NCI-H226 (cell line): ENCODE measurements at regions not wholly inside any gene's neighbourhood (a gene's known extent, or its start where the extent isn't known, plus 50 kb on each side); places are given as distances from the start of the nearest gene placed in this dataset.
"Not testable (repeated sequence)": the region's sequence is repeated elsewhere in the genome, so short reads cannot be mapped to it uniquely, and the experiment has no call there.

Source experiments
- DNase-seq: peaks from one replicate; pipeline ENCODE4 v3.0.0-alpha.2; 2015

DNA sequence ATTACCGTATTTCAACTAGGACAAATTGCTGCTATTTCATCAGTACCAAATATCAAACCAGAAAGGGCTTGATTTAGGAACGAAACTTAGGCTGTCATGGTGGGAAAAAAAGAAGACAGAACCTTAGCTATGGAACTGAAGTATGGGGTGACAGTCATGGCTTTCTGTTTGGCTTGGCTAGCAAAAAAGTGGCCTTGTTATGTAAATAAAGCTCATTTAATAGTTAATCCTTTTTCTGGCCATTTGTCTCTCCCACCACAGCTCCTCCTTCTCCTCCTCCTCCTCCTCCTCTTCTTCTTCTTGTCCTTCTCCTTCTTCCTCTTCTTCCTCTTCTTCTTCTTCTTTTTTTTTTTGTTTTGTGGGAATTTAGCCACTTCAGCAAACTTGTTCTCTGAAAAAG, 434.7 kb upstream of the NDST4 start:
- DNase-seq = no peak

DNA sequence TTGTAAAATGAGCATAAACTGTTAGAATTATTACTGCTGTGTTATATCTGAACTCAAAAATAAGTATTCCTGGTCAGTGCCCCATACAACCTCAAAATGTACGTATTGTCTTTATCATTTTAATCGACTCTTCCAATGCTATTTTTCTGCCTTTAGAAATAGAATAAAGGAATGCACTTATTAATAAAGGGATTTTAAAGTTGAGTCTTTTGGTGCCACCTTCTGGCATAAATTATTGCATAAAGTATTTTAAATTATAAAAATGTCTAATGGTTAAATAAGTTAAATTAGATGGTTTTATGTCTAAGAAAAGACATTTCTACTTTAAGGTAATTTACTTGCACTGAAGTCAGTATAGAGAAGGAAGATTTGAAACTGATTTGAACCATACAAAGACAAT, 424.0 kb upstream of the NDST4 start:
- no peak for DNase-seq

DNA sequence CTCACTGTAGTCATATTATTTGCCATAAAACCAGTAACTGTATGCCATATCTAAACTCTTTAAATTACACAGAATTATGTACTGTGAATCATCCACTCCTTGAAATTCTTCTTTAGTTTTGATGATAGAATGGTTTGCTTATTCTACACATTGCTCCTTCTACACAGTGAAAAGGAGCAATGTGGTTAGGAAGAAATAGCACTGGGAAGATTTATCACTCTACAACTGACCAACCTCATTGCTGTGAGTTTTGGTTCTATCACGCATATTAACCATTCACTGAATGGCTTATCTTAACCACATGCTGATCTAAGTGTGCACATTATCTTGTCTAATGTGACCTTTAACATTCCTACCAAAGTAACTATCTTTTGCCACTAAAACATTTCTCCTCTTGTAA, 415.7 kb upstream of the NDST4 start:
- peak; percentile 66 for DNase-seq

DNA sequence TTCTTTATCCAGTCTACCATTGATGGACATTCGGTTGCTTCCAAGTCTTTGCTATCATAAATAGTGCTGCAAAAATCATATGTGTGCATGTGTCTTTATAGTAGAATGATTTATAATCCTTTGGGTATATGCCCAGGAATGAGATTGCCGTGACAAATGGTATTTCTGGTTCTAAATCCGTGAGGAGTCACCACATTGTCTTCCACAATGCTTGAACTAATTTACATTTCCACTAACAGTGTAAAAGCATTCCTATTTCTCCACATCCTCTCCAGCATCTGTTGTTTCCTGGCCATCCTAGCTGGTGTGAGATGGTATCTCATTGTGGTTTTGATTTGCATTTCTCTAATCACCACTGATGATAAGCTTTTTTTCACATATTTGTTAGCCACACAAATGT, 406.1 kb upstream of the NDST4 start:
- DNase-seq = peak; percentile 73

DNA sequence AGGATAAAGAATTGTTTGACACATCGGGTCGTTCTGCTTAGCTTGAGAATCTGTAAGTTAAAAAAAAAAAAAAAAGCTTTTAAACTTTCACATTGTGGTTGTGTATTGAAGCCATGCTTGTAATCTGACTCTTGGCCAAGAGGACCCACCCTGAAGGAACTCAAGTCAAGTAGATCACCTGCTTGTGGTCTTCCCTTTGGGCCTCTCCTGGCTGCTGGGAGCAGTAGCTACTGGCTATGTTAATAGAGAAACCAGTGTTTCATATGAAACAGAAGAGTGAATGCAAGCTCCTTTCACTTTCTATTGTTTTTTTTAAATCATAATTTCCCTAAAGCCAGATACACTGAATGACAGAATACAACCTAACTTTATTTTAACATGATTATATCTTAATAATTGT, 402.4 kb upstream of the NDST4 start:
- DNase-seq = no peak

DNA sequence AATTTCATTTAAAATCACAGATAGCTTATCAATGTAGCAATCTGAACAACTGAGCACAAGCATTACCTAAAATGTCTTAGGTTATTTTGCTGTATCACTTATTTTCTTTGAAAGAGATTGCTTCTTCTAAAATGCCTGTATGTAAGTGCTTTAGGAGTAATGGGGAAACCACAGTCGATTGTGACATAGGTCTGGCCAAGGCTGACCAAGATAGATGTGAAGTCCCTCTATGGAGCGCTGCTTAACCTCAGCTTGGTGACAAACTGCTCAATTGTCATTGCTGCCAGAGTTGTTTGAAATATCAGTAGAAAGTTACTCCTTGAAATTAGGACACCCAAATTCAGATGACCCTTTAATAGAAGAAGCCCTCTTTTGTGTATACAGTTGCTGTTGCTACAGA, 401.9 kb upstream of the NDST4 start:
- no peak for DNase-seq

DNA sequence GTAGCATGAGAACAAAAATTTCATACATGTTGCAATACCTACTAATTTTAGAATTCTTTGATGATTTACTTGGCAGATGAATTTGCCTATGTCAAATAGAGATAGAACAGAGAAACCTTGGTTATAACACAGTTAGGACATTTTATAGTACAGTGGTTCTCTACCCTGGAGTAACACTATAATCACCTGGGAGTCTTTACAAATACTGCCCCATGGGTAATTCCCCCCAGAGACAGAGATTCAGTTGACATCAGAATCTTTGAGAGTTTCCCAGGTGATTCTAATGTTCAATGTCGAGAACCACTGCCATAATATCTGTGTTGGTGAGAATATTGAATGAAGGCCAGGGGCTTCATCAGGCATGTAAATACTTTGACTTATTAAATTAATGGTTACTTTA, 401.3 kb upstream of the NDST4 start:
- no peak for DNase-seq

DNA sequence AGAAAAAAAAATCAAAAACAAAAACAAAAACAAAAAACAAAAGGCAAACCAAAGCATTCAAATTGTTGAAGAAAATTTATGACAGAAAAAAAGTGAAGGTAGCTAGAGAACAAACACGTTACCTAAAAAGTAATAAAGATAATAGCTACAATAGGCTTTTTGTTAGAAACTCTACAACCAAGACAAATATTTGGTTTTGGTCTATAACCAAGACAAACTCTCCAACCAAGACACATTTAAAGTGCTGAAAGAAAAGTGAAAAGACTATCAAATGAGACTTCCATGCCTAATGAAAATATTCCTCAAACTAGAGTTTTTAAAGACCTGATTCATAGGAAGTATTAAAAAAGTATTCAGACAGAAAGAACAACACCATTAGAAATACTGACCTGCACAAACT, 391.9 kb upstream of the NDST4 start:
- DNase-seq = no peak

DNA sequence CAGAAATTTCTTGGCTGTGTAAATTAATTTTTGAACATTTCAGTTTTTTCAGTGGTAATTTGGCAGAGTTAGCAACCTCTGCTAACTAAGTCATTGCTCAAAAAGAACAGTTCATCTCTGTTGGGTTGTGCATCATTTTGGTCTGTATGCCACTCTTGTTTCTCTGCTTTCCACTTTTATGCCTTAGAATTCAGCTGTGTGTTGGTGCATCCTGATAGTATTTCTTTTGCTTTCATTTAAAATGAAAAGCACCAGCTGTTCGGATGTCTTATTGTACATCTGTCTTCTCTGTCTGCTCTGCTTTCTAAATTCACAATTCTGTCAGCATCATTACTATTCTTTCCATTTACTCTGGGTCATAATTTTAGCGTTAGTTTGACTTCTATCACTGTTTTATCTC, 388.2 kb upstream of the NDST4 start:
- DNase-seq = no peak

DNA sequence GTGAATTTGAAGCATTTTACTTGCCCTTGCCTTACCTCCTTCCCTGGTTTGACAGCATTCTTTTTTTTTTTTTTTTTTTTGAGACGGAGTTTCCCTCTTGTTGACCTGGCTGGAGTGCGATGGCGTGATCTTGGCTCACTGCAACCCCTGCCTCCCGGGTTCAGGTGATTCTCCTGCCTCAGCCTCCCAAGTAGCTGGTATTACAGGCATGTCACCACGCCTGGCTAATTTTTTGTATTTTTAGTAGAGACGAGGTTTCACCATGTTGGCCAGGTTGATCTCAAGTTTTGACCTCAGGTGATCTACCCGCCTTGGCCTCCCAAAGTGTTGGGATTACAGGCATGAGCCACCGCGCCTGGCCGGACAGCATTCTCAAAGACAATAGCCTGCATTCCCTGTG, 380.4 kb upstream of the NDST4 start:
- not testable (repeated sequence) for DNase-seq

DNA sequence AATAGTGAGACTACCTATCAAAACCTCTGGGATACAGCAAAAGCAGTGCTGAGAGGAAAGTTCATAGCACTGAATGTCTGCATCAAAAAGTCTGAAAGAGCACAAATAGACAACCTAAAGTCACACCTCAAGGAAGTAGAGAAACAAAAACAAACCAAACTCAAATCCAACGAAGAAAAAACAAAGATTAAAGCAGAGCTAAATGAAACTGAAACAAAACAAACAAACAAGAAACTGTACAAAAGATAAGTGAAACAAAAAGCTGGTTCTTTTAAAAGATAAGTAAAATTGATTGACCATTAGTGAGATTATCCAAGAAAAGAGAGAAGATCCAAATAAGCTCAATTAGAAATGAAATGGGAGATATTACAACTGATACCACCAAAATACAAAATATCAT, 378.3 kb upstream of the NDST4 start:
- no peak for DNase-seq

DNA sequence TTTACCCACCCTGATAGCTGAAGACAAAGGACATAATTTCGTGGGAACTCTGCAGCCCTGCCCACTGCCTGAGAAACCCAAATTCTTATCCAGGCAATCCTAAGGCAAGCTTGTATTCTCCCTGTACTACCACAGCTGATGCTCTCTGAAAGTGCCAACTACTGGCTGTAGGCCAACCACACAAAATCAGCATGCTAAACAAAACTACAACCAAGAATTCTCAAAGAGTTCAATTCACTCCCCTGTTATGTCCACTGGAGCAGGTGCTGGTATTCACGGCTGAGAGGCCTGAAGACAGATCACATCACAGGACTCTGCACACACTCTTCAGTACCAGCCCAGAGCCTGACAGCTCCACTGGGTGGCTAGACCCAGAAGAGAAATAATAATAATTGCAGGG, 375.9 kb upstream of the NDST4 start:
- no peak for DNase-seq

DNA sequence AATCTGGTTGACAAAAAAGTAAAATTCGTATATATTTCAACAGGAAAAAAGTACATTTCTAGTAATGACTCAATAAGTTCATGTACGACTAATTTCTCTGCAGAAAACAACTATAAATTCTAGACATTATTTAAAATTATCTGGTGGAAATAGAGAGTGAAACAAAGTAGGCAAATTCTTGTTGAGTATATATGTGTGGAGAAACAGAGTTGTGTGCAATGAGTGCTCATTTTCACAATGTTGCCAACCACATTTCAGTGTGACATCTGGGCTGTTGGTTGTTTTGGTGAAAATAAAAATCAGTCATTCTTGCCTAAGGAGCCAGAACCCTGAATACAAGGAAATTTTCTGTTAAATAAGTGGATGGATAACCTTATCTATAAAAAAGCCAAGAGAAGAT, 372.0 kb upstream of the NDST4 start:
- DNase-seq = no peak

DNA sequence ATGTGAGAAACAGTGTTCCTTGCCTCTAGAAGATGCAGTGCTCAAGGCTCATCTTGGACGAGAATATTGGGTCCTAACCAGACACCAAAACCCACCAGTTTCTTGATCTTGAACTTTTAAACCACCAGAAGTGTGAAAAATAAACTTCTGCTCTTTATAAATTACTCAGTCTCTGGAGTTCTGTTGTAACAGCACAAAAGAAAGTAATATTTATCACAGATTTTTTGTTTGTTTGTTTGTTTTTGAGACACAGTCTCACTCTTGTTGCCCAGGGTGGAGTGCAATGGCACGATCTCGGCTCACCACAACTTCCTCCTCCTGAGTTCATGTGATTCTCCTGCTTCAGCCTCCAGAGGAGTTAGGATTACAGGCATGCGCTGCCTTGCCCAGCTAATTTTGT, 371.1 kb upstream of the NDST4 start:
- no peak for DNase-seq

DNA sequence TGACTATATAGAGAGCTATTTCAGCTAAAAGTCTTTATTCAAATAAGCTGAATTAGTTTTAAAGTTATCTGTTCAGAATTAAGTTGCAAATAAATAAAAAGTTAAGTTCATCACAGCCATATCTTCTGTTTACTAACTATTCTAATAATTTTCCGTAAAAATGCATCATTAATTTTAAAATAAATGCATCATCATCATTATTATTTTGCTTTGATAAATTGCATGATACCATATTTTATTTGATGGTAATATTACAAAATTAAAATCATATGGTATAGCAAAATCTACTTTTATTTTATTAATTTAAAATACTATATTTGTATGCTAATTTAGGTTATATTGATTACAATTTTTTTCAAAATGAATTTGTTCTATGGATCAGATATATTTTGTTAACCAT, 357.3 kb upstream of the NDST4 start:
- DNase-seq = no peak

DNA sequence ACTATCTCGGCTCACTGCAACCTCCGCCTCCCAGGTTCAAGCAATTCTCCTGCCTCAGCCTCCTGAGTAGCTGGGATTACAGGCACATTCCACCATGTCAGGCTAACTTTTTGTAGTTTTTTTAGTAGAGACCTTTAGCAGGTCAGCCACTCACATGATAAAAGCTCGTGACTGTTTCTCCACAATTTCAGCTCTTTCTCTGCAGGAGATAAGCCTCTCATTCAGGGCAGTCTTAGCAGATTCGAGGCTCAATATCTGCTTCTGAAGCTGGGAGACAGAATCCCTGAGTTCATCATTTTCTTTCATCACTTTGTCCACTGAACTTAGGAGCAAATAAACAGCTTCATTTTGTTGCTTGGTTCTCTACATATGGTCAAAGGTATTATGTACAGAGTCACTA, 345.9 kb upstream of the NDST4 start:
- not testable (repeated sequence) for DNase-seq

DNA sequence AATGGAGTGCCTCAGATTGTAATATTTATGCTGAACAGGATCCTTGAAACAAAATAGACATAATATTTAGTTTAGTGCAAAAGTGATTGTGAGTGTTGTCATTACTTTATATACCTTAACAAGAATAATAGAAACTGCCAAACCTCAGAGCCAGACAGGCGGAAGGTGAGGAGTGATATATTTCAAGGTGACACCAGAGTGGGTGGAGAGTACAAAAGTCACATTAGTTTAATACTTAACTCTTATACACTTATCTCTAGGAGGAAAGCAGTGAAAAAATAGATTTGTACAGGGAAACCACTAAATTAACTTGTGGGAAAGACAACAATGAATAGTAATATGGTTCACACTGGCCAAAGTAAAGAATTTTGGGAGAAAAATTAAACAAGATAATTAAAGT, 342.8 kb upstream of the NDST4 start:
- DNase-seq = no peak

DNA sequence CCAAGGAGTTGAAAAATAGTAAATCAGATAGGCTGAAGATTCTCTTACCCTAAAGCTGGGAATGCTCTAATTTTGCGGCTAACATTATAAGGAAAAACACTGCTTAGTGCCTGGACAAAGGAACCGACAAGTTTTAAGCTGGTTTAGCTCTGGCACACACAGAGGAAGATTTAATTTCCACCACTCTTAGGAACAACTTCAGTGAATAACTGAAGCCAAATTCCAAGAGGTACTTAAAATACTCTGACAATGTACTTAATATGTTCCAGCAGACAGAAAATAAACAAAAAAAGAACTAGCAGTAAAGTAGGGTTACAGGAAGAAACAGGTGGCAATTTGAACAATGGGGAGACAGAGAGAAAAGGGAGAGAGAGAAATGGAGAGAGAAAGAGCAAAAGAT, 340.8 kb upstream of the NDST4 start:
- no peak for DNase-seq

DNA sequence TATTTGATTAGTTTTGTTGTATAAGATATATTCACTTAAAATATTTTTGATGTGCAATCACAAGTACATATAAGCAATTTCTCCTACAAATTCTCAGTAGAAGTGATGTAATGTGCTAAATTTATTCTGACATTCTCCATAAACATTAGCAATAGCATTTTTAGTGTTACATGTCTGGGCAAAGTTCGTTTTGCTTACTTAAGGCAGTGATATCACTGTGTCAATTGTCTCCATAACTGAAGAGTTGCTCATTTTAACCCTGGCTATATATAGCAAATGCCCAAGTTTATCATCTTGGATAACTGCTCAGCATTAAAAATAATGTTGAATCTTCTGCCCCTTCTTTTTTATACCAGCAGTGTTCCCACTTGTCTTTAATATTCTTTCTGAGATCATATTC, 340.0 kb upstream of the NDST4 start:
- DNase-seq = no peak

DNA sequence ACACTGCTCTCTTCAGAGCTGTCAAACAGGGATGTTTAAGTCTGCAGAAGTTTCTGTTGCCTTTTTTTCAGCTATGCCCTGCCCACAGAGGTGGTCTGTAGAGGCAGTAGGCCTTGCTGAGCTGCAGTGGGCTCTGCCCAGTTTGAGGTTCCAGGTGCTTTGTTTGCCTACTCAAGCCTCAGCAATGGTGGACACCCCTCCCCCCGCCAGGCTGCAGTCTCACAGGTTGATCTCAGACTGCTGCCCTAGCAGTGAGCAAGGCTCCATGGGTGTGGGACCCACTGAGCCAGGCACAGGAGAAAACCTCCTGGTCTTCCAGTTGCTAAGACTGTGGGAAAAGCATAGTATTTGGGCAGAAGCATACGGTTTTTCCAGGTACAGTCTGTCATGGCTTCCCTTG, 338.8 kb upstream of the NDST4 start:
- DNase-seq = not testable (repeated sequence)

DNA sequence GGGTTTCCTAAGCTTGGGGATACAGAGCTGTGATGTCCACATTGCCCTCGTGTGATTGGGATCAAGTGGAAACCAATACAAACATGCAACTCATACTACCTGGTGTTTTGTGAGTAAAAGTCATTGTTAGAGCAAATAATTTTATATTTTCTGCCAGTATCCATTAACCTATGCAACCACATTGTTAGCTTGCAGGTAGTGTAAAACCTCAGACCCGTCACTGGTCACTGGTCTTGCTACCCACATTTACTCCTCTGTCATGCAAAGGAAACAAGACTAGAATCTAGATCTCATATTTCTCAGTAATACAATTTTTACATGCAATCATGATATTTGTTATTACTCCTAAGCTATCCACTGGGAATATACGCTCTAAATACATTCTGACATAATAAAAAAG, 324.3 kb upstream of the NDST4 start:
- no peak for DNase-seq

DNA sequence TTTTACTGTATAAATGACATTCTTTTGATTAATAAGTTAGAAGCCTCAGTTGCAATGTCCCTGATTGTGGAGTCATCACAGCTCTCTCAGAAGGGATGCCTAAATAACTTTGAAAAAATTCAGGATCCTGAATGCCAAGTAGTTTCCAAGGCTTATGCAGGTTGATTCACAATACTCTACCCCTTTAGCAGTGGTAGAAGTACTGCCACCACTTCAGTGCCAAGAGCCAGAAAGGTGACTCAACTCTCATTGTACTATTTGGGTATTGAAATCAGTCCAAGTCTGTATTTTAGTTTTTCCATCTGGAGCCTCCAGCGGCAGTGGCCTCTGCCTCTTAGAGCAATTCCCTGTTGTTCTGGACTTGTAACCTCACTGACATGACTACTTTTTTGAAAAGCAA, 320.1 kb upstream of the NDST4 start:
- no peak for DNase-seq

DNA sequence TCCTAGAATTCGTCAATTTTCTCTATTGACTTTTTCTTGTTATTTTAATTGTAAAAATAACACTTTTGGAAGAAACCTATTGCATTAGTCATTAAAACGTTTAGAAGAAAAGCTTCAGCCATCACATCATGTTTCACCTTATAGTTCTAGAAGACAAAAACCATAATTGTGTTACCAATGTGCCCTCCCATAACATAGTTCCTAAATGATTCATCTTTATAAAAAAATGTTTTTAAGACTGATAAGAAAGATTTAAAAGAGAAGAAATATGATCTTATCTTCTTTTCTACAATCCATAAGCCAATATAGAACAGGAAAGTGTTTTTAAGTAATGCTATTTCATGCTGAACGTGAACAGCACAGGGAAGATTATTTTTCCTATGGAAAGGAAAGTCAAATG, 316.6 kb upstream of the NDST4 start:
- peak; percentile 9 for DNase-seq

DNA sequence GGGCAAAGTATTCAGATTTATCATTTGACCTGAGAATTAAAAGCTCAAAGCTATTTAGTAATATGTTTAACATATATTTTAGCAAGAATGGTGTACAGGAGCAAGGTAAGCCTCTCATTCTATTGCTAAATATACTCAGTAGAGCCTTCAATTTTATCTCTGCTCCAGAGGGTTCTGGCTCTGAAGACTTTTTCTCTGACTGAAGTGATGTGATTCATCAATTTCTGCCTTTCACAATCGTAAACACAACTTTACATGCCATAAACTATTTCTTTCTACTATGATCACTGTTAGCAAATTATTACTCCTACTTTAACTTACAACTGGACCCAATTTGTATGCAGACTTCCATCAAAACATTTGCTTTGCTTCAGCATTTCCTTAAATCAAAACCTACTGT, 315.0 kb upstream of the NDST4 start:
- peak; percentile 51 for DNase-seq

DNA sequence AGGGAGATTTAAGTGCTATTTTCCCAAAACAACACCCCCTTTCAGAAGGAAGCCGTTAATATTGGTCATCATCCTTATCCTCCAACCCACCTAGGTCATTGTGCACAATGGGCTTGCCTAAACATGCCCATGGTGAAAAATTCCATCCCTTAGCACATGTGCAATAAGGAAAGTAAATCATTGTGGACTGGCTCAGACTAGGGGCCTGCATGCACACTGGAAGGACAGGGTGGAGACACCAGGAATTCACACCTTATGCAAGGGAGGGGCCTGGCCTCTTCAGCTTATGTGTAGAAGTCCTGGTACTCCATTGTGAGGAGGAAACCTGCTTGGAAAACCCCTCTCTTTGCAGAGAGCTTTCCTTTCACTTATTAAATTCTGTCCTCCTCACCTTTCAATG, 311.4 kb upstream of the NDST4 start:
- no peak for DNase-seq

DNA sequence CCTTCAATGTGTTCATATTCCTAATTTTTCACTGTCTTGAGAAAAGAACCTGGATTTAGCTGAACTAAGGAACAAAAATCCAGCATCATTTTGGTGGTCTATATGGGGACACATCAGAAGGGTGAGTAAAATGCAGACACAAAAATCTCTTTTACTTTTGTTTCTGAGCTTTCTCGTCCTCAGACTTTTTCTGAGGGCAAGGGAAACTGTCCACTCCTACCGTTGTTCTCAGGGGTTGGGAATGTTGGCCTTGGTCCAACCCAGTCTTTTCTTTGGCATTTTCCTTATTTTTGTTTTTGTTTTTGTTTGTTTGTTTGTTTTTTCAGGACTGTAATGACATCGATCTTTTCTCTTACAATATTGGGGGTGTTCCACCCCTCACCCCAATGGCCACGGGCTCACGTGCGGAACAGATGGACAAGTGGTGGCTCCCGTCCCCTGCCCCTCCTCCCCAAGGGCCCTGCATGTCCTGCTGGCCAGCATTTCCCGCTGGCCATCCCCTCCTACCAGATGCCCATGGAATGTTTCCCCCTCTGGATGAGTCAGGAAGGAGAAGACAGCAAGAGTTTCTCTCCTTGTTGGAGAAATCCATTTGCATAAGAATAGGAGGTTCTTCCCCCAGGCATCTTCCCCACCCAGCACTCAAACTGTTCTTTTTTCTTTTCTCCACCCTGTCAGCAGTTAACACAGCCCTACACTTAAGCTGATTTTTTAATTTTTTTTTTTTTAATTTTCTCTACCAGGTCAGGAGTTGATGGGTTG, 305.4 kb upstream of the NDST4 start:
- no peak for DNase-seq
